Upper lobe of right lung (tissue), 1 donor: ENCODE measurements at regions not wholly inside any gene's neighbourhood (a gene's known extent, or its start where the extent isn't known, plus 50 kb on each side); places are given as distances from the start of the nearest gene placed in this dataset.

Source experiments
- ATAC-seq: fragments of 200-7000 bp; cut with Tn5 transposase; one replicate; pipeline ENCODE4 v1.9.1; 2020; ENCODE audit warnings: mild to moderate bottlenecking, moderate library complexity
- DNase-seq: peaks from one replicate; pipeline ENCODE4 v3.0.0-alpha.2; 2020
- H3K27ac ChIP-seq: fragments of 200-600 bp; one replicate; pipeline ENCODE4 v1.8.0; 2022
- H3K27me3 ChIP-seq: fragments of 200-600 bp; one replicate; pipeline ENCODE4 v1.8.0; 2022; ENCODE audit warnings: mild to moderate bottlenecking
- H3K36me3 ChIP-seq: fragments of 200-600 bp; one replicate; pipeline ENCODE4 v1.8.0; 2022
- H3K4me1 ChIP-seq: fragments of 200-600 bp; one replicate; pipeline ENCODE4 v1.8.0; 2022
- H3K4me3 ChIP-seq: fragments of 200-600 bp; one replicate; pipeline ENCODE4 v1.8.0; 2022; ENCODE audit warnings: mild to moderate bottlenecking
- H3K9me3 ChIP-seq: fragments of 200-600 bp; one replicate; pipeline ENCODE4 v1.8.0; 2022
- CTCF ChIP-seq: fragments of 200-600 bp; IDR thresholded peaks from one replicate; pipeline ENCODE4 v1.8.0; 2022; ENCODE audit warnings: antibody characterized with exemption
- intact Hi-C: fragments of 100-400 bp; cut with DNase I; formaldehyde crosslinking; loops from one replicate; pipeline ENCODE4 v1.11.0; 2022
- donor health status: DM: no; HTN: yes; CAD: no; lungs with severe emphysema.

GRCh38 chr5:125148076-125148475 is 401.6 kb upstream of the ZNF608 start:
- Histone ChIP-seq H3K9me3 (no peaks in the 10 kb centered on the region), H3K4me3 (no peak overlapping the region), H3K27me3 (no peaks in the 10 kb centered on the region), H3K4me1 (no peaks in the 10 kb centered on the region), H3K27ac (no peak overlapping the region), H3K36me3 (no peaks in the 10 kb centered on the region)
- intact Hi-C loops, result no loop called here
- DNase-seq (no peak), ATAC-seq (no peak)
- TF ChIP-seq CTCF, result no peak

GRCh38 chr5:125148706-125149105 is 402.3 kb upstream of the ZNF608 start:
- Histone ChIP-seq H3K4me3 (no peak overlapping the region), H3K27me3 (no peaks in the 10 kb centered on the region), H3K9me3 (no peaks in the 10 kb centered on the region), H3K27ac (no peak overlapping the region), H3K36me3 (no peaks in the 10 kb centered on the region), H3K4me1 (no peaks in the 10 kb centered on the region)
- intact Hi-C loops, result no loop called here
- DNase-seq (no peak), ATAC-seq (no peak)
- TF ChIP-seq CTCF, result no peak

- ATAC-seq (no peak), DNase-seq (no peak)
- Histone ChIP-seq H3K27me3 (no peaks in the 10 kb centered on the region), H3K4me3 (no peak overlapping the region), H3K9me3 (no peaks in the 10 kb centered on the region), H3K27ac (no peak overlapping the region), H3K36me3 (no peaks in the 10 kb centered on the region), H3K4me1 (no peaks in the 10 kb centered on the region)
- TF ChIP-seq CTCF, result no peak
- intact Hi-C loops, result no loop called here
These were observed 402.7 kb upstream of the ZNF608 start for GRCh38 chr5:125149110-125149509.

GRCh38 chr5:125149527-125149926 is 403.1 kb upstream of the ZNF608 start:
- no peak overlapping the region for H3K4me3 ChIP-seq
- no peaks in the 10 kb centered on the region for H3K4me1 ChIP-seq

GRCh38 chr5:125150041-125150669 is 403.7 kb upstream of the ZNF608 start:
- intact Hi-C loops, result no loop called here
- no peak for TF ChIP-seq CTCF
- H3K4me1 ChIP-seq, result no peaks in the 10 kb centered on the region
- no peaks in the 10 kb centered on the region for H3K27me3 ChIP-seq
- no peak for ATAC-seq
- H3K27ac ChIP-seq, result no peak overlapping the region
- H3K4me3 ChIP-seq, result no peak overlapping the region
- no peak for DNase-seq
- H3K9me3 ChIP-seq, result no peaks in the 10 kb centered on the region
- H3K36me3 ChIP-seq, result no peaks in the 10 kb centered on the region

More at GRCh38 chr5:125149527-125149926, 403.1 kb upstream of the ZNF608 start:
- H3K36me3 ChIP-seq, result no peaks in the 10 kb centered on the region
- no peak overlapping the region for H3K27ac ChIP-seq
- no peak for DNase-seq
- H3K9me3 ChIP-seq, result no peaks in the 10 kb centered on the region
- intact Hi-C loops, result no loop called here
- TF ChIP-seq CTCF, result no peak
- ATAC-seq, result no peak
- H3K27me3 ChIP-seq, result no peaks in the 10 kb centered on the region
